Keratinocyte (primary cell): ENCODE measurements at regions not wholly inside any gene's neighbourhood (a gene's known extent, or its start where the extent isn't known, plus 50 kb on each side); places are given as distances from the start of the nearest gene placed in this dataset.
"Not testable (repeated sequence)": the region's sequence is repeated elsewhere in the genome, so short reads cannot be mapped to it uniquely, and the experiment has no call there.

Source experiments
- DNase-seq: peaks from one replicate; pipeline ENCODE4 v3.0.0-alpha.2; 2011; ENCODE audit warnings: low read depth, missing footprints, low spot score
- FAIRE-seq: peaks from 2 replicates; lab custom pipeline; 2011; peaks lifted over from hg19 to GRCh38; lab: Jason Lieb, UNC
- H2AFZ ChIP-seq: 2 replicates; pipeline ENCODE4 v1.6.0; 2012; ENCODE audit warnings: low read length, control low read depth, inconsistent platforms; ENCODE audit not compliant: control insufficient read depth
- H3K27ac ChIP-seq: 2 replicates; pipeline ENCODE4 v1.5.1; 2011; ENCODE audit warnings: low read length; ENCODE audit not compliant: control insufficient read depth, insufficient read depth
- H3K27me3 ChIP-seq: 3 replicates; pipeline ENCODE4 v1.6.0; 2011; ENCODE audit warnings: low read length; ENCODE audit not compliant: control insufficient read depth, insufficient read depth; ENCODE audit errors: extremely low read depth
- H3K36me3 ChIP-seq, 2 experiments: 2 replicates in 1 of 2; 3 replicates in 1 of 2; pipeline ENCODE4 v1.5.1; 2011; ENCODE audit warnings: low read length in 2 of 2, mild to moderate bottlenecking in 1 of 2; ENCODE audit not compliant: control insufficient read depth in 2 of 2, insufficient read depth in 2 of 2; ENCODE audit errors: extremely low read depth in 1 of 2
- H3K4me1 ChIP-seq: 3 replicates; pipeline ENCODE4 v1.5.1; 2011; ENCODE audit warnings: low read length; ENCODE audit not compliant: control insufficient read depth, insufficient read depth; ENCODE audit errors: extremely low read depth
- H3K4me2 ChIP-seq: 3 replicates; pipeline ENCODE4 v1.6.0; 2011; ENCODE audit warnings: low read depth, low read length; ENCODE audit not compliant: control insufficient read depth, insufficient read depth; ENCODE audit errors: extremely low read depth
- H3K4me3 ChIP-seq, 3 experiments: fragments of 200-600 bp in 1 of 3; sonication (generic) in 1 of 3; 2 replicates in 2 of 3; 3 replicates in 1 of 3; pipeline ENCODE4 v1.5.1; 2011 to 2016; ENCODE audit warnings: low read length in 3 of 3, mild to moderate bottlenecking in 3 of 3, control low read depth in 2 of 3, inconsistent platforms in 1 of 3, low read depth in 1 of 3, mixed read lengths in 1 of 3, mixed run types in 1 of 3, moderate library complexity in 1 of 3; ENCODE audit not compliant: control insufficient read depth in 2 of 3, insufficient read depth in 2 of 3; ENCODE audit errors: extremely low read depth in 1 of 3
- H3K79me2 ChIP-seq: 2 replicates; pipeline ENCODE4 v1.6.0; 2012; ENCODE audit warnings: low read length; ENCODE audit not compliant: control insufficient read depth, insufficient read depth
- H3K9ac ChIP-seq: 3 replicates; pipeline ENCODE4 v1.6.0; 2011; ENCODE audit warnings: low read length; ENCODE audit not compliant: control insufficient read depth, insufficient read depth; ENCODE audit errors: extremely low read depth
- H3K9me1 ChIP-seq: 3 replicates; pipeline ENCODE4 v1.6.0; 2011; ENCODE audit warnings: low read length; ENCODE audit not compliant: control insufficient read depth, insufficient read depth; ENCODE audit errors: extremely low read depth
- H3K9me3 ChIP-seq: 2 replicates; pipeline ENCODE4 v1.5.1; 2012; ENCODE audit warnings: low read depth, low read length; ENCODE audit not compliant: control insufficient read depth
- H4K20me1 ChIP-seq: 3 replicates; pipeline ENCODE4 v1.6.0; 2011; ENCODE audit warnings: low read length; ENCODE audit not compliant: control insufficient read depth, insufficient read depth; ENCODE audit errors: extremely low read depth
- CTCF ChIP-seq, 3 experiments: IDR thresholded peaks in 1 of 3; conservative IDR thresholded peaks in 1 of 3; optimal IDR thresholded peaks in 1 of 3; 2 replicates in 2 of 3; 3 replicates in 1 of 3; pipeline versions ENCODE3 to v1.5.1; 2011; ENCODE audit warnings: low read length in 3 of 3, mild to moderate bottlenecking in 3 of 3, moderate library complexity in 2 of 3, control low read depth in 1 of 3, inconsistent platforms in 1 of 3; ENCODE audit not compliant: insufficient read depth in 2 of 3; ENCODE audit errors: extremely low read depth in 1 of 3
- EZH2 ChIP-seq: IDR thresholded peaks from one replicate; pipeline ENCODE4 v1.6.1; 2012; ENCODE audit warnings: inconsistent platforms, mild to moderate bottlenecking, low read length, moderate library complexity
- dilution Hi-C: fragments of 300-500 bp; cut with MboI; formaldehyde crosslinking; loops from one replicate; pipeline ENCODE4 v1.7.0; 2020; ENCODE audit warnings: low sequenced_read_pairs; ENCODE audit not compliant: extremely low pct_ligation_motif_present

- H3K9me1 ChIP-seq = no peaks in the 10 kb centered on the region
- no peaks in the 10 kb centered on the region for H3K36me3 ChIP-seq
- TF ChIP-seq EZH2 (no peak), CTCF (optimal IDR thresholded peaks at IDR 0.05 in 1 of 3, IDR thresholded peaks at IDR 0.05 in 1 of 3, conservative IDR thresholded peaks at IDR 0.05 in 1 of 3; ENCODE audit: extremely low read depth in 1 of 3, insufficient read depth in 2 of 3, low read length in 3 of 3) (no peak)
- no peak for DNase-seq
- H3K4me3 ChIP-seq = no peak overlapping the region
- no peaks in the 10 kb centered on the region for H3K27me3 ChIP-seq
- no peak overlapping the region for H3K4me2 ChIP-seq
- H4K20me1 ChIP-seq = no peaks in the 10 kb centered on the region
- dilution Hi-C loops = no loop called here
- FAIRE-seq = no peak
- H2AFZ ChIP-seq = no peak overlapping the region
- H3K9ac ChIP-seq = no peak overlapping the region
- no peak overlapping the region for H3K27ac ChIP-seq
- H3K9me3 ChIP-seq = no peaks in the 10 kb centered on the region
- no peaks in the 10 kb centered on the region for H3K79me2 ChIP-seq
- no peaks in the 10 kb centered on the region for H3K4me1 ChIP-seq
These were observed 716.6 kb downstream of the KLHL13 start for GRCh38 chrX:117400005-117400404.

GRCh38 chrX:117397844-117398243 is 718.8 kb downstream of the KLHL13 start:
- DNase-seq (no peak), FAIRE-seq (no peak)
- Histone ChIP-seq H3K4me1 (no peaks in the 10 kb centered on the region), H3K36me3 (no peaks in the 10 kb centered on the region), H3K27me3 (no peaks in the 10 kb centered on the region), H3K9me3 (no peaks in the 10 kb centered on the region), H2AFZ (no peak overlapping the region), H3K9ac (no peak overlapping the region), H3K4me2 (no peak overlapping the region), H3K9me1 (no peaks in the 10 kb centered on the region), H3K27ac (no peak overlapping the region), H3K4me3 (no peak overlapping the region), H4K20me1 (no peaks in the 10 kb centered on the region), H3K79me2 (no peaks in the 10 kb centered on the region)
- TF ChIP-seq CTCF (optimal IDR thresholded peaks at IDR 0.05 in 1 of 3, IDR thresholded peaks at IDR 0.05 in 1 of 3, conservative IDR thresholded peaks at IDR 0.05 in 1 of 3; ENCODE audit: extremely low read depth in 1 of 3, insufficient read depth in 2 of 3, low read length in 3 of 3) (no peak), EZH2 (no peak)
- dilution Hi-C loops = no loop called here

DNA sequence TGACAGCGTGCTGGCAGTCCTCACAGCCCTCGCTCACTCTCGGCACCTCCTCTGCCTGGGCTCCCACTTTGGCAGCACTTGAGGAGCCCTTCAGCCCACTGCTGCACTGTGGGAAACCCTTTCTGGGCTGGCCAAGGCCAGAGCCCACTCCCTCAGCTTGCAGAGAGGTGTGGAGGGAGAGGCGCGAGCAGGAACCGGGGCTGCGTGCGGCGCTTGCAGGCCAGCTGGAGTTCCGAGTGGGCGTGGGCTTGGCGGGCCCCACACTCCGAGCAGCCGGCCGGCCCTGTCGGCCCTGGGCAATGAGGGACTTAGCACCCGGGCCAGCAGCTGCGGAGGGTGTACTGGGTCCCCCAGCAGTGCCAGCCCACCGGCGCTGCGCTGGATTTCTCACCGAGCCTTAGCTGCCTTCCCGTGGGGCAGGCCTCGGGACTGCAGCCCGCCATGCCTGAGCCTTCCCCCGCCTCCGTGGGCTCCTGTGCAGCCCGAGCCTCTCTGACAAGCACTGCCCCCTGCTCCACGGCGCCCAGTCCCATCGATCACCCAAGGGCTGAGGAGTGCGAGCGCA is 722.0 kb downstream of the KLHL13 start:
- H3K4me1 ChIP-seq, H3K36me3 ChIP-seq, H3K4me2 ChIP-seq, H2AFZ ChIP-seq, H3K27me3 ChIP-seq, H4K20me1 ChIP-seq, dilution Hi-C loops, H3K4me3 ChIP-seq, H3K9ac ChIP-seq, H3K9me1 ChIP-seq, H3K9me3 ChIP-seq, H3K79me2 ChIP-seq, H3K27ac ChIP-seq, FAIRE-seq, DNase-seq: not testable (repeated sequence)

GRCh38 chrX:117392360-117392759 is 724.2 kb downstream of the KLHL13 start:
- H3K9me3 ChIP-seq, H3K9me1 ChIP-seq, H3K27me3 ChIP-seq, H3K36me3 ChIP-seq, dilution Hi-C loops, H3K4me2 ChIP-seq, H3K79me2 ChIP-seq, DNase-seq, H2AFZ ChIP-seq, FAIRE-seq, H3K4me3 ChIP-seq, H3K27ac ChIP-seq, H4K20me1 ChIP-seq, H3K9ac ChIP-seq, H3K4me1 ChIP-seq: not testable (repeated sequence)
